Kidney tubule cell (primary cell): ENCODE measurements at regions not wholly inside any gene's neighbourhood (a gene's known extent, or its start where the extent isn't known, plus 50 kb on each side); places are given as distances from the start of the nearest gene placed in this dataset.
A peak's percentile ranks its signal among the peaks of the same experiment; 100 is the strongest.
"Not testable (repeated sequence)": the region's sequence is repeated elsewhere in the genome, so short reads cannot be mapped to it uniquely, and the experiment has no call there.

Experiments used
- DNase-seq: peaks from one replicate; pipeline ENCODE4 v3.0.0-alpha.2; 2018; ENCODE audit warnings: low spot score

GRCh38 chr12:76664731-76665130 is 99.2 kb upstream of the ZDHHC17 start:
- DNase-seq: no peak

- DNase-seq: no peak
These were observed 97.6 kb upstream of the ZDHHC17 start for GRCh38 chr12:76666290-76666835.

- no peak for DNase-seq
These were observed 93.9 kb upstream of the ZDHHC17 start for GRCh38 chr12:76669981-76670380.

- DNase-seq: peak; percentile 58
These were observed 93.1 kb upstream of the ZDHHC17 start for GRCh38 chr12:76670776-76671175.

- DNase-seq: no peak
These were observed 89.1 kb upstream of the ZDHHC17 start for GRCh38 chr12:76674669-76675315.

- not testable (repeated sequence) for DNase-seq
These were observed 87.7 kb upstream of the ZDHHC17 start for GRCh38 chr12:76676261-76676660.

- DNase-seq: no peak
These were observed 84.9 kb upstream of the ZDHHC17 start for GRCh38 chr12:76678992-76679391.

GRCh38 chr12:76679778-76680177 is 84.1 kb upstream of the ZDHHC17 start:
- no peak for DNase-seq

GRCh38 chr12:76680940-76681339 is 83.0 kb upstream of the ZDHHC17 start:
- DNase-seq: no peak

GRCh38 chr12:76685246-76685678 is 78.7 kb upstream of the ZDHHC17 start:
- DNase-seq: no peak

GRCh38 chr12:76687981-76688380 is 75.9 kb upstream of the ZDHHC17 start:
- no peak for DNase-seq

GRCh38 chr12:76688631-76689030 is 75.3 kb upstream of the ZDHHC17 start:
- no peak for DNase-seq

GRCh38 chr12:76690921-76691700 is 72.8 kb upstream of the ZDHHC17 start:
- DNase-seq: no peak

GRCh38 chr12:76692846-76693245 is 71.1 kb upstream of the ZDHHC17 start:
- no peak for DNase-seq

- peak; percentile 74 for DNase-seq
These were observed 69.5 kb upstream of the ZDHHC17 start for GRCh38 chr12:76694369-76694768.

GRCh38 chr12:76696186-76696585 is 67.7 kb upstream of the ZDHHC17 start:
- DNase-seq: no peak

GRCh38 chr12:76697849-76698248 is 66.1 kb upstream of the ZDHHC17 start:
- DNase-seq: peak; percentile 45

- peak; percentile 30 for DNase-seq
These were observed 65.6 kb upstream of the ZDHHC17 start for GRCh38 chr12:76698316-76698715.

GRCh38 chr12:76698966-76699365 is 64.9 kb upstream of the ZDHHC17 start:
- no peak for DNase-seq

GRCh38 chr12:76701690-76702089 is 62.2 kb upstream of the ZDHHC17 start:
- no peak for DNase-seq

GRCh38 chr12:76702946-76703345 is 61.0 kb upstream of the ZDHHC17 start:
- DNase-seq: no peak

- peak; percentile 44 for DNase-seq
These were observed 59.2 kb upstream of the ZDHHC17 start for GRCh38 chr12:76704693-76705092.

- DNase-seq: peak; percentile 42
These were observed 57.8 kb upstream of the ZDHHC17 start for GRCh38 chr12:76706101-76706500.
